ENCODE measurements at regions not wholly inside any gene's neighbourhood (a gene's known extent, or its start where the extent isn't known, plus 50 kb on each side); places are given as distances from the start of the nearest gene placed in this dataset.

DNA sequence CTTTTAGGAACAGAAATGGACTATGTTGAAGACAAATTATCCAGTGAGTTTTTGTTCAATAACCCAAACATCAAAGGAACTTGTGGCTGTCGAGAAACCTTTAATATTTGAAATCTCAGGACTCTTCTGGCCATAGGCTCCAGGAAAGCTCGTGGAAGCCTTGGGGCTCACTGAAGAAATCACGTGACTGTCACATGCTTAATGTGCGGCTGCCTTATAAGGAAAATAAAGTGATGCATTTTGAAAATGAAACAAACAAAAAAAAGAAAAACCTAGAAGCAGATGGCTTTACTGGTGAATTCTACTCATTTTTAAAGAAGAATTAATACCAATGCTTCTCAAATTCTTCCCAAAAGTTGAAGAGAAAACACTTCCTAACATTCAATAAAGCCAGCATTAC lies 228.4 kb upstream of the RAB4A start:
- TF ChIP-seq CTBP1 (IDR thresholded peaks at IDR 0.05; ENCODE audit: borderline replicate concordance) (no peak), SP1 (IDR thresholded peaks at IDR 0.05) (no peak), ARNT (IDR thresholded peaks at IDR 0.05) (no peak), SUZ12 (IDR thresholded peaks at IDR 0.05) (no peak), FOXM1 (IDR thresholded peaks at IDR 0.05; ENCODE audit: borderline replicate concordance) (no peak), BHLHE40 (IDR thresholded peaks at IDR 0.05; ENCODE audit: borderline replicate concordance) (no peak), PKNOX1 (IDR thresholded peaks at IDR 0.05) (no peak), FOXK2 (IDR thresholded peaks at IDR 0.05) (no peak), FOXA1 (IDR thresholded peaks at IDR 0.05) (no peak)
